DMS79 (cell line): ENCODE measurements at regions not wholly inside any gene's neighbourhood (a gene's known extent, or its start where the extent isn't known, plus 50 kb on each side); places are given as distances from the start of the nearest gene placed in this dataset.

Source experiments
- DNase-seq: peaks from one replicate; lab custom pipeline; 2025; lab: John Stamatoyannopoulos, UW

DNA sequence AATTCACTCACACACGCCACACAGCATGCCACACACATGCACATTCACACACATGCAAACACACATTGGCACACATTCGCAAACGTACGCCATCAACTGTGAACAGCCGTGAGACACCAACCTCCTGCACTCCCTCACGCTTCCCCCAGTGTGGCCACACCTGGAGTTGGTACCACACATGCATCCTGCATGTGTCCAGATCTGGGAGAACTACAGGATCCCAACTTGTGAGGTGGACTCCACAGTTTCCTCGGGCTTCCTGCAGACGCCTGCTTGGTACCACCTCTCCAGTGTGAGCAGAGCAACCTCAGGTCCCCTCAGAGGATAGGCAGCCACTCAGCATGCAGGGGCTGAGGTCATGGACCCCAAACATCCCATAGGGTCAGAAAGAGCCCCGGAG, 239.0 kb downstream of the EIPR1 start:
- no peak for DNase-seq

DNA sequence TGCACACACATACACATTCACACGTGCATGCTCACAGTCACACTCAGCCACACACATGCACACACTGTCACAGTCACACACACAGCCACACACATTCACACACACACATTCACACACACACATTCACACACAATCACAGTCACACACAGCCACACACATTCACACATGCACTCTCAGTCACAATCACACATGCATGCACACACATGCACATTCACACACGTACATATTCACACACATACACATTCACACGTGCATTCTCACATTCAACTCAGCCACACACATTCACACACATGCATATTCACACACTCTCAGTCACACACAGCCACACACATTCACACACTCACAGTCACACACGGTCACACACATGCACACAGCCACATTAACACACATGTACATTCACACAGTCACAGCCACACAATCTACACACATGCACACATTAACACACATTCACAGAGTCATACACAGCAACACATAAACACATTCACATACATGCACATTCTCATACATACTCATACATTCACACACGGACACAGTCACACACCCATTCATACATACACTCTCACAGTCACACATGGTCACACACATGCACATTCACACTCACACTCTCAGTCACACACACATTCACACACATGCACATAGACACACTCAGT, 239.8 kb downstream of the EIPR1 start:
- DNase-seq, result no peak

DNA sequence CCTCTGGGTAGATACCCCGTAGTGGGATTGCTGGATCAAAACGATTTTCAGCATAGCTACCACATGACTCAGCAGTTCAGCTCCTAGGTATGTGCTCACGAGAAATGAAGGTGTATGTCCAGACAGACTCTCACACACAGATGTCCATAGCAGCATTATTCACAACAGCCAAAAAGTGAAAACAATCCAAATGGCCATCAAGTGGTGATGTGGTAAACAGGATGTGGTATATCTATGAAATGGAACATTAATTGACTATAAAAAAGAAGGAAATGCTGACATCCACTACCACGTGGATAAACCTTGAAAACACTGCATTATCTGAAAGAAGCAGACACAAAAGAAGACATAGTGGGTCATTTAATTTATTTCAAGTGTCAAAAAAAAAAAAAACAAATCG, 241.9 kb downstream of the EIPR1 start:
- no peak for DNase-seq

DNA sequence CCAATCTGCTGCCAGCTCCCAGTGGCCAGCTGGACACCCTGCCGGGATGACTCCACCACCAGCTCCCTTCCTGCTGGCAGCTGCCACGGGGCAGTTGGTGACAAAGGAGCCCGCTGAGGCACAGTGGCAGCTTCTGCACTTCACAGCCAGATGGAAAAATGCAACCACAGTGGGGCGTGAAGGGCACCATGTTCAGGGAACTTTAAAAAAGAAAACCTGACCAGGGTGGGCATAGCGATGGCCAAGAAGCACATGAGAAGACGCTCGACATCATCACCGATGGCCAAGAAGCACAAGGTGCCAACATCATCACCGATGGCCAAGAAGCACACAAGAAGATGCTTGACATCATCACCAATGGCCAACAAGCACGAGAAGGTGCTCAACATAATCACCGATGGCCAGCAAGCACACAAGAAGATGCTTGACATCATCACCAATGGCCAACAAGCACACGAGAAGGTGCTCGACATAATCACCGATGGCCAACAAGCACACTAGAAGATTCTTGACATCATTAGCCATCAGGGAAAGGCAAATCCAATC, 243.5 kb downstream of the EIPR1 start:
- DNase-seq, result no peak

DNA sequence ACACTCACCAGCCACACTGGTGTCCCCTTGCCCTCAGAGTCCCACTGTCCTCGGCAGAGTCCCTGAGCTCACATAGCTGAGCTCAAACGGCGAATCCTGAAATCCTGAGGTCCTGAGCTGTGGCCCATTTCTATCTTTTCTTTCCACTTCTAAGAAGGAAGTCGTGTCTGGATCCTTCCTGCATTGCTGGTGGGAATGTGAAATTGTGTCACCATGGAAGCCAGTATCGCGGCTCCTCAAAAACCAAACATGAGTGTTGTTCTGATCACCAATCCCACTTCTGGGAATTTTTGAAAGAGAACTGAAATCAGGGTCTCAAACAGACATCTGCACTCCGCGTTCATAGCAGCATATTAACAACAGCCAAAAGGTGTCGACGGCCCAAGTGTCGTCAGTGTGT, 244.7 kb downstream of the EIPR1 start:
- DNase-seq, result no peak

DNA sequence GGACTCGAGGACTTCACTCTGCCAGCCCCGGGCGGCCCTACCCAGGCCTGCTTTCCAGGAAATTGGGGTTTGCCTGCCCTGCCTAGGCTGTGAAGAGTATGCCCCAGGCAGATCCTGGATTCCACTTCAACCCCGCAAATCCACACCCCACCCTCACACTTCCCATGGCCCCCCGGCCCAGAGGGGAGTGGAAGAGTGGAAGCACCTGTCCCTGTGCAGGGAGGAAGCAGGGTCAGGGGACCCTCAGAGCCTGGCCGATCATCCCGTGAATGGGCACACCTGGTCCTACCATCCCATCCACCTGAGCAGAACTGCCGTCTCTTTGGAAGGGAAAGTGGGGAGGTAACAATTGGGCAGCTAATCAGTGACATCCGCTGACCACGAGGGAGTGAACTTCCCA, 245.2 kb downstream of the EIPR1 start:
- DNase-seq, result no peak

DNA sequence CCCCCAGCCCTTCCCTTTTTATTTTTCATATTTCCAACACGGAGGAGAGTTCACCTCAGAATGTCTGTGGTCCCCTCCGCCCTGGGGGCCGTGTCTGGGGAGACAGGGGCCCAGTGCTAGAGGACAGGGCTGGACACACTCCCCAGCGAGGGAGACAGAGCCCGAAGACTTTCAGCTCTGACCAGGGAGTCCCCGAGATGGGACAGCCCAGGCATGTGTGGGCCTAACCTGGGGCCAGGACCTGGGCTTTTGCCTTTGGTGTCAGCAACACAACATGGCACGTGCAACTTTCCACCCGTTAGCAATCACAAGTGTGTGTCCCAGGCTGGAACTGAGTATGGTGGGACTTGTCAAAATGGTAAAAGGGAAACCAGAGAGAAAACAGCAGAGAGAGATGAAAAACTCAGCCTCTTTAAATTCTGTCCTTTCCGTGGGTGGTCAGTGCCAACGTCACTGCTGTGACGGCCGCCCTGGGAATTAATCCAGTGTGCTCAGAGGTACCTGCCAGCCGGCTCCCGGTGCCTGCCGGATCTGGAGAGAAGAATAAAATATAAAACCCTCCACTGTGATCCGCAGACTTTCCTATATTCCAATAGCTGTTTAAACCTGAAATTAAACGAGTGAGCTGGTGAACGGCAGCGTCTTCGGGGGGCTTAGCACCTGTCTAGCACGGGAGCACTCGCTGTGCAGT, 245.8 kb downstream of the EIPR1 start:
- no peak for DNase-seq

DNA sequence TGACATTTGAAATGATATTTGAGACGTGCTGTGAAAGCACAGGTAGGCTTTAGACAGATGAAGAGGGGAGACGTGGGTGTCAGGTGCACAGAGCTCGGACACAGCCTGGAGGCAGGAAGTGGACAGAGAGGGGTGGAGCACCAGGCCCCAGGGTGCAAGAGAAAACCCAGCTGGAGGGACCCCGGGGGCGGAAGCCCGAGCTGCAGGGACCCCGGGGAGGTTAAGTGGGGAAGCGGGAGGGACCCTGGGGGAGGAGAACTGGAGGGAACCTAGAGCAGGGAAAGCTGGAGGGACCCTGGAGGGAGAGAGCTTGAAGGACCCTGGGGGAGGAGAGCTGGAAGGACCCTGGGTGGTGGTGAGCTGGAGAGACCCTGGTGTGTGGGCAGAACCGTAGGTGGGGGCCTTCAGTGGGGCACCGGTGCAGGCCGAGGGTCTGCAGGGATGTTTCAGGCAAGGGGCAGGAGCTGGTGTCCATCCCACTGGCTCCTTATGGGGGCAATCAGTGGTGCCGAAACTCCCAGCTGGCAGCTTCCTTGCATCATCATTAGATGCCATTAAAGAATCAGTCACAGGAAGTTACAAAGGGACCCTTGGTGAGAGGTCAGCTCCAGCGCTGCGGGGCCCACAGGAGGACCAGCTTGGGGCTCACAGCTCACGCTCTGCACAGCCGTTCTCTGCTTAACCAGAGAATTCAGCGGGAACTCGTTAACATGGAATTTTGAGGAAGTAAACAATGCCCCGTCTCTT, 246.6 kb downstream of the EIPR1 start:
- no peak for DNase-seq

DNA sequence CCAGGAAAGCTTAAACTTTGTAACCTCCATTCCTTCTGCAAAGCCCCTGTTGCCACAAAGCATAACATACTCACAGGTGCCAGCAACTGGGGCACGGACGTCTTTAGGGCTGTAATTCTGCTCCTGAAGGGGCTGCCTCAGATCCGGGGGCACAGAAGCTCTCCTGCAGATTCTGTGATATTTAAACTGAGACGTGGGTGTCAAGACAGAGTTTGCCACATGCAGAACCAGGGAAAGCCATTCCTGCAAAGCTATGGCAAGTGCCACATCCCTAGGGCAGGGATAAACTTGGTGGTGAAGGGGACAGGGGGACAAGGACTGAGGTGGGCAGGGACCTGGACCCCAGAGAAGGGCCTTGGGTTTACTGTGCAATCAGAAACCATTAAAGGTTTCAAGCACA, 247.2 kb downstream of the EIPR1 start:
- DNase-seq, result no peak

DNA sequence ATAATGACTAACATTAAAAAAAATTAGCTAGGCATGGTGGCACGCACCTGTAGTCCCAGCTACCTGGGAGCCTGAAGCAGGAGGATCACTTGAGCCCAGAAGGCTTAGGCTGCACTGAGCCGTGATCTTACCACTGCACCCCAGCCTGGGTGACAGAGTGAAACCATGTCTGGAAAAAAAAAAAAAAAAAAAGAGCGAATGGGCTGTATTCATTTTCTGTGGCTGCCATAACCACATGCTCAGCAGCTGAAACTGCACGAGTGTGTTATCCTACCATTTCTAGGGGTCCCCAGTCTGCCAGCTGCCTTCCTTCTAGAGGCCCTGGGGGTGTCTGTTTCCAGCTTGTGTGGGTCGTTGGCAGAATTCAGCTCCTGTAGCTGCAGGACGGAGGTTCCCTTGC, 247.8 kb downstream of the EIPR1 start:
- no peak for DNase-seq

DNA sequence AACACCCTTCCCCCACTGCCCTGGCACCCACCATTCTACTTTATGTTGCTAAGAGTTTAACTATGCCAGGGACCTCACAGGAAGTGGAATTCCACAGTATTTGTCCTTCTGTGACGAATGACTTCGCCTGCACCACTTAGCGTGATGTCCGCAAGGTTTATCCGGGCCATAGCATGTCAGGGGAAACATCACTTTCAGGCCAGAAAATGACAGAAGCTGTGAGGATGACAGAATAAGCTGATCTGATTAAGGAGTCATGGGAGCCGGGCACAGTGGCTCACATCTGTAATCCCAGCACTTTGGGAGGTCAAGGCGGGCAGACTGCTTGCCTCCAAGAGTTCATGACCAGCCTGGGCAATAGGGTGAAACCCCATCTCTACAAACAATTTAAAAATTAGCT, 248.8 kb downstream of the EIPR1 start:
- DNase-seq, result no peak

DNA sequence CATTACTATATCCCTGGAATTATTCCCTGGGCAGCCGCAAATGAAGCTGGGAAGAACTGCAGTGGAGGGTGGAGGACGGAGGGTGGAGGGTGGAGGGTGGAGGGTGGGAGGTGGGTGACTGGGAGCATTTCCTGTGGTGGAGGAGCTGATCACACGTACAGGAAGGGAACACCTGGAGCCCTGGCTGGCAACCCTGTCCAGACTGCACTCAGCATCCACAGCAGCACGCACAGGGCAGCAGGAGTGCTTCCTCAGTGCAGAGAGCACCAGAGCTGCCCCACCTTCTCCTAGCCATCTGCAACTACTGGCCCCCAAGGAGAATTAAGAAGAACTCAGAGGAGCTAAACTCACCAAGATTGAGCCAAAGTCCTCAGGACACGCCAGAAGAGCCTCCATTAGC, 249.9 kb downstream of the EIPR1 start:
- DNase-seq, result no peak

DNA sequence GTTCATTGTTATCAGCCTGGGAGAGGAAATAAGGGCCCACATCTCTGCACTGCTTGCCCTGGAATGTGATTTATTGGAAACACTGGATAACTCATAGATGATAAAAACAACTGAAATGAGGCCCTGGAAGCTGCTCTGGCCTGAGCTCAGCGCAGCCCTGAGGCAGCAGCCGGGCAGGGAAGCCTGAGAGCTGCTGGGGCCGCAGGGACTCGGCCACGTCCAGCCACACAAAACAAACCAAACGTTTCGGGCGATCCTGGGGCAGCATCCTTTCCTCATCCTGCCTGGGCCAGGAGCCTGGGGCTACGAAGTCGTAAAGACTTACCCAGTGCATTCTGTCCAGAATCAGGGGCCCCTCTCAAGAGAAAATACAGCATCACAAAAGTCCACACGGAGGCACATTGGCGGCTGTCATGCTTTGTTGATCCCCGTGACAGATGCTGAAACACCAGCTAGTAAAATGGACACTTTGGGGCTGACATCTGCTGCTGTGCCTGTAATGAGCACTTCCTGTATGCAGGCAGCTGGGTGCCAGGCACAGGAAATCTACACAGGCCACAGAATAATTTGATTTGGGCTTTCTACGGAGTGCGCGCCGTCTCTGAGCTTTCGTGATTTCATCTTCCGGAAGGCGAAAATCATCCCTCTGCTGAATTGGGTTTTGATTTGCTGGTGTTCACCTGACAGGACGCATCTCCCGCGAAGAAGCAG, 250.6 kb downstream of the EIPR1 start:
- DNase-seq, result no peak

DNA sequence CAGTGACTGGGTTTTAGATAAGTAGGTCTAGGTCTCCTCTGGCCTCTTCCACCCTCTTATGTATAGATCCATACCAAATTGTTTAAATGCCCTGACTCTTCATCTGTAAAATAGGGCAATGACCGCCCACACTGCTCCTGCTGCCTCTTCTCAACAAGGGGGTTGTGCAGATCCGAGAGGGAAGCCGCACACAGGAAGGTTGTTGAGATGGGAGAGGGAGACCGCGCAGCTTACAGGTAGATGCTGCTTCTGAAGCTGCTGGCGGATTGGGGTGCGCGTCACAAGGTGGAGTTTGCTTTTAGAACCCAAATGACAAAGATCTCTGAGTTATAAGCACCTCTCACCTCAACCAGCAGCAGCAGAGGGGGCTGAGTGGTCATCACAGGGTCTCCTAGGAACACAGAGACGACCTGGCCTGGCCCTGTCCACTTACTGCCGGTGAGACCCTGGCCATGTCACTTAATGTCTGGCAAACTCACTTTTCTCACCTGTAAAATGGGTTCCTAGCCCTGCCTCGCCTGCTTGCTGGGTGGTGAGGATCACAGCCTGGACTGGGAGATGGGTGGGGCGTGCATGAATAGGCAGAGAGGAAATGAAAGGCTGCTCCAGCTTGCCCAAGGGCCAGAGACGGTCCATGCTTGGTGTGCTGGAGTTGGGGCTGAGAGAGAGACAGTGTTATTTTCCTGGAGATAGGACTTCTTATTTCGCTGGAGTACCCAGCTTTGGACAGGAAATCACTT, 251.3 kb downstream of the EIPR1 start:
- DNase-seq, result no peak

DNA sequence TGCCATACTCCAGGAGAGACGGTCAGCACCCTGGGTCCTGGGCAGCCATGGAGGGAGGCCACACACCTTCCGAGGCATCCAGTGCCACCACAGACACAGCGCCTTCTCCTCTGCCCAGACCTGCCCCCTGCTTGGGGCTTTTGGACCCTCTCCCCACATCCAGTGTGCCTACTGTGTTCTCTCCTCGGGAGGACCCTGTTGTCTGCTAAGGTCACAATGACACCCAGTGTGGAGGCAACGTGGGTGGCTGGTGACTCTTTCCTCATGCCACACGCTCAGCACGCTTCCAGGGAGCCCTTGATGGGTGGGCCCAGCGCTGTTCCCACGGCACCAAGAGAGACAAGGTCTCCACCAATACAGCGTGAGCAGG, 251.9 kb downstream of the EIPR1 start:
- no peak for DNase-seq

DNA sequence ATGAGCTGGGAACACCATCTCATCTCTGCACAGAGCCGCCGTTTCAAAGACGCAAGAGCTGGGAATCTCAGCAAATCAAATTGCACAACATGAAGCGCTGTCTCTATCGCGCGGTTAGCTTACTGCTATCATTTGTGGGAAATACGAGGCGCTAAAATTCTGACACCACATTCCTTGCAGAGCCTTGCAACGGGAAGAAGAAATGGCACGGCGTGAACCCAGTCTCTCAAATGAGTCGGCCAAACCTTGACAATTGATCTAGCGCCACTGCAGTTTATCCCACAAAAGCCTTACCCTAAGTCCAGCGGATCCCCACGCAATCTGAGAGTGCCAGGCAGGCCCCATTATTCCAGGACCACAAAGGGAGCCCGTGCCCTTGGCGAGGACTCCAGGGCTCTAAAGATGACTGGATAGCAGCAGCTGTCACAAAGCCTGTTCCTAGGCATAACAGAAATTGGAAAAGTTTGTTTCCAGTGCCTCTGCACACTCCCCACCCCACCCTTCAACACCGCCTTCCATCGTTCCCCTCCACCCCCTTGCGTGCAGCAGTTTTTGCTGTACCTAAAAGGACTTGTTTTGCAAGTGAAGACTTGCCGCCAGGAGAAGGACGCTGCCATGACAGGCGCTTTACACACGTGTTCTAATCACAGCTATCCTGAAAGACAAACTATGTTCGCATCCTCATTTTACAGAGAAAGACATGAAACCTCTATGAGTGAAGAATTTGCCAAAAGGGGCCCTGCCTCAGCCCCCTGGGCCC, 252.4 kb downstream of the EIPR1 start:
- no peak for DNase-seq

DNA sequence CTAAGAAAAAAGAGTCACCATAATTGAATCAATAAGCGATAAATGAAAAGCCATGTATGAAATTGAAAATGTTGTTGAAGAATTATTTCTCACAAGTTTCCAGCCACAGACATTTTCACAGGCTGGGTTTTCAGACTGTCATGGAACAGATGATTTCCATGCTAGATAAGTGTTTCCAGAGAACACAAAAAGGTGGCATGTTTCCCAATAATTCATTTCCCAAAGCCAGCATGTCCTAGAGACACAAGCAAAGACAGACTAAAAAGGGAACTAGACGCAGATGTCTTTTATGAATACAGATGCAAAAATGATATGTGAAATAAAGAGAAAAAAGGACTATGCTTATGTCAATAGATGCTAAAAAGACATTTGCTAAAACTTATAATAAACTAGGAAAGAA, 255.1 kb downstream of the EIPR1 start:
- DNase-seq, result no peak

DNA sequence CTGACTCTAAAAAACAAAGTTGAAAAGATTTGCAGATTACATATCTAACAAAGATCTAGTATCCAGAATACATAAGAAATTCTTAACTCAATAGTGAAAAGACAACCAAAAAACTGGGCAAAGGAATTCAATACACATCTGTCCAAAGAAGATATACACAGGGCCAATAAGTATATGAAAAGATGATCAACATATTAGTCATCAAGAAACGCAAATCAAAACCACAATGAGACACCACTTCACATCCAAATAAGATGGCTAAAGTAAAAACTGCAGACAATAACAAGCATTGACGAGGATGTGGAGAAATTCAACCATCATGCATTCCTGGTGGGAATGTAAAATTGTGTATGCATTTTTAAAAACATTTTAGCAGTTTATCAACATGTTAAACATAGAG, 256.0 kb downstream of the EIPR1 start:
- DNase-seq, result no peak

DNA sequence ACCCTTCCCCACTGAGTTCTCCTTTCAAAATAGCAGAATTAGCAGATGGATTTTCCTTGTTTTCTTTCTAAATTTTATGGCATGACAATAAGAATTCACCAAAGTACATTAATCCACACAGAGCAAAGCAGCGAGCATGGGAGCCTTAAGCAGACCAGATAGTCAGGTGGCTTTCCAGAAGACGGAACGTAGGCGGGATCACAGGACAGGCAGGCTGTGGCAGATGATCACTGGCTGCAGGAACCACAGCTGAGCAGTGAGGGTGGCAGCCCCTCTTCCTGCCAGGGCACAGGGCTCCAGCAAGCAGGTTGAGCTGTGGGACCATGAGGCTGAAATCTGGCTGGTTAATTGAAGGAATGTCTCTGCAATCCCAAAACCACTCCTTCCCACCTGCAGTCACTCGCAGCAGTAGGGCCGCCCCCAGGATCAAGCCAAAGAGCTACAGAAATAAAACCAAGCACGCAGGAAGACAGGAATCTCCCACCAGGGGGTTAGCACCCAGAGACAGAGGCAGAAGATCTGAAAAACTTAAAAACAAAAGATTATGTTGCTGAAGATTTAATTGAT, 259.9 kb downstream of the EIPR1 start:
- DNase-seq, result no peak

DNA sequence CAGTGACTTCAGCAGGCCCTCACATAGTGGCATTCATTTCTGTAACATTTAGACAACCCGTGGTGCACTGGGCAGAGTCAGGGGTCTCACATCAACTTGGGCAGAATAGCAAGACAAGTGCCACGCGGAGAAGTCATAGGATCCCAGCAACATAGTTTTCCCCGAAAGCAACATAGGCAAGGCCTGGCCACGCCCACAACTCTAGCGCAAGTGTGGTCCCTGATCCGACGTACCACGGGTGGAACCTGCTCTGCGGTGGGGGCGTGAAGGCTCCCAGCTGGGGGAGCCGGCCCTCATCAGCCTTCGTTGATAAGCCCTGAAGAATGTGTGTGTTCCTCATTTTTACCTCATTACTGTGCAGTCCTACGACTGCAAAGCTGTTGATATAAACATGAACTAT, 261.2 kb downstream of the EIPR1 start:
- no peak for DNase-seq
